ENCODE measurements at regions not wholly inside any gene's neighbourhood (a gene's known extent, or its start where the extent isn't known, plus 50 kb on each side); places are given as distances from the start of the nearest gene placed in this dataset.

GRCh38 chr1:222105861-222106260 lies 364.0 kb upstream of the DUSP10 start:
- no peak for TF ChIP-seq CTCF (IDR thresholded peaks at IDR 0.05)
- TF ChIP-seq POLR2AphosphoS5 (IDR thresholded peaks at IDR 0.05), result no peak
- no peak for TF ChIP-seq POLR2A (IDR thresholded peaks at IDR 0.05)
- no peak for TF ChIP-seq EP300 (IDR thresholded peaks at IDR 0.05)
